ENCODE measurements at regions not wholly inside any gene's neighbourhood (a gene's known extent, or its start where the extent isn't known, plus 50 kb on each side); places are given as distances from the start of the nearest gene placed in this dataset.

DNA sequence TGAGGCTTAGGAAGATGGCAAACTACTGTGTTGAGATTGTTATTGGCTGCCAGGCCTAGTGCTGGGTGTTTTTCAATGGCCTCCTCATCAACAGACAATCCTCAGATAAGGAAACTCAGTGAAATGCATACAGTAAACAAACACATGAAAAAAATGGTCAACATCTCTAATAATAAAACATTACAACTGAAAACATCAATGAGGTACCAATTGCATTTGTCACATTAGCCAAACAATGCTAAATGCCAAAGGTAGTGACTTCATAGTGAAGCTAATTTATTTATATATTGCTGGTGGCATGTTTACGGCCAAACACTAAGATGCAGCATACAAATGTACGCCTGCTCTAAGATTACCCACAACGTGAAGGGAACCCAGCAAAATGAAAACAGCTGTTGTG is 224.0 kb upstream of the UBL3 start:
- no peak for ATAC-seq
- no peaks in the 10 kb centered on the region for H3K4me1 ChIP-seq
- intact Hi-C loops (cut with DNase I), result no loop called here
- TF ChIP-seq, protein P1, sequence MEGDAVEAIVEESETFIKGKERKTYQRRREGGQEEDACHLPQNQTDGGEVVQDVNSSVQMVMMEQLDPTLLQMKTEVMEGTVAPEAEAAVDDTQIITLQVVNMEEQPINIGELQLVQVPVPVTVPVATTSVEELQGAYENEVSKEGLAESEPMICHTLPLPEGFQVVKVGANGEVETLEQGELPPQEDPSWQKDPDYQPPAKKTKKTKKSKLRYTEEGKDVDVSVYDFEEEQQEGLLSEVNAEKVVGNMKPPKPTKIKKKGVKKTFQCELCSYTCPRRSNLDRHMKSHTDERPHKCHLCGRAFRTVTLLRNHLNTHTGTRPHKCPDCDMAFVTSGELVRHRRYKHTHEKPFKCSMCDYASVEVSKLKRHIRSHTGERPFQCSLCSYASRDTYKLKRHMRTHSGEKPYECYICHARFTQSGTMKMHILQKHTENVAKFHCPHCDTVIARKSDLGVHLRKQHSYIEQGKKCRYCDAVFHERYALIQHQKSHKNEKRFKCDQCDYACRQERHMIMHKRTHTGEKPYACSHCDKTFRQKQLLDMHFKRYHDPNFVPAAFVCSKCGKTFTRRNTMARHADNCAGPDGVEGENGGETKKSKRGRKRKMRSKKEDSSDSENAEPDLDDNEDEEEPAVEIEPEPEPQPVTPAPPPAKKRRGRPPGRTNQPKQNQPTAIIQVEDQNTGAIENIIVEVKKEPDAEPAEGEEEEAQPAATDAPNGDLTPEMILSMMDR (IDR thresholded peaks at IDR 0.05), result no peak
- no peak overlapping the region for H3K4me3 ChIP-seq
- no peaks in the 10 kb centered on the region for H3K9me3 ChIP-seq
- H3K27ac ChIP-seq, result no peak overlapping the region
- H3K36me3 ChIP-seq, result no peaks in the 10 kb centered on the region
- no peaks in the 10 kb centered on the region for H3K27me3 ChIP-seq
- no peak for DNase-seq

DNA sequence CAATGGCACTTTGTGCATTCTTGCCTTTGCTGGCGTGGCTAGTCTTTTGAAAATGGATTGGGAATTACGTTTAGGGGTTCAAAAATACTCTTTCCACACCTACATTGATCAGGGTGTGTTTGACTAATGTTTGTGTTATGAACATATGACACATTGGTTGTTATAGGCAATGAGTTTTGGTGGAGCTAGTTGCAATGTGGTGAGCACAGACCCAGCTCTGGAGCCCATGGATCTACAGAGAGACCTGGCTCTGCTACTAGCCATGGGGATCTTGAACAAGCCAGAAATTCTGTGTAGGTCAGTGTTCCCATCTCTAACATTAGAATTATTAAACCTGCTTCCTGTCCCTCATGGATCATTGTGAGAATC is 222.4 kb upstream of the UBL3 start:
- no peak overlapping the region for H3K27ac ChIP-seq
- H3K4me3 ChIP-seq, result no peak overlapping the region
- H3K36me3 ChIP-seq, result no peaks in the 10 kb centered on the region
- DNase-seq, result no peak
- no peaks in the 10 kb centered on the region for H3K9me3 ChIP-seq
- ATAC-seq, result no peak
- intact Hi-C loops (cut with DNase I), result no loop called here
- no peaks in the 10 kb centered on the region for H3K4me1 ChIP-seq
- no peaks in the 10 kb centered on the region for H3K27me3 ChIP-seq
- TF ChIP-seq, protein P1 (IDR thresholded peaks at IDR 0.05), result no peak

DNA sequence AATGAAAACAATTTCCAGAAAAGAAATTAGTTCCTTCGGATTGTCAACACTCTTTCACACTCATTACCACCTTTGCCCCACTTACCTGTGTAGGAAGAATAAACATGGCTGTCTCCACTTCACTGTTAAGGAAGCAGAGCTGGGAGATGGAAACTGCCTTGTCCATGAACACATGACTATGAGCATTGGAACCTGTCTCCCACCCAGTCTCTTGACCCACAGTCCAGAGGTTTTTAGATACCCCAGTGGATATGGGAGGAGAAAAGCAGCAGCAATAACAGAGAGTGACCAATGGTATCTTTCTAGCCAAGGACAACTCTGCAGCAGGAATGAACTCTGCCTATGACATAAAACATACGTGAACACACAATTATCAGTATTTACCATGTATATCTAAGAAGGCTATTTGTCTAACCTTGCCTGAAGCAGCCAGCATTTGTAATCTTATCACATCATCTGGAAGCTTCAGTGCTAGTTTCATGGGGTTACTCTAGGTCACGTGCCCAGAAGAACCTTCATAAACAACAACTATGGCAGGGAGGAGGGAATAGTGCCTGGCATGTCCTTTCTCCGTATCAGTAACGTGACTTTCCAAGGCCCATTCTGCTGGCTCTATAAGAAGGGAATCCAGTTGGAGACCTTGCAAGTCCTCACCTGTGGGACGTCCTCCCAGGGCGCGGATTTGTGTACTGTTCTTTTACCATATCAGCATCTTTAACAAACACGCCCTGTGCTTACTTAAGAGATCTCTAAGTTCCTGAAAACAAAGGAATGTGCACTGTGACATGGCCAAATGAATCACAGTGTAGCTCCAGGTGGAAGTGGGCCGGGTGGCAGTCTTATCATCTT is 221.8 kb upstream of the UBL3 start:
- peak; percentile 74 for DNase-seq

DNA sequence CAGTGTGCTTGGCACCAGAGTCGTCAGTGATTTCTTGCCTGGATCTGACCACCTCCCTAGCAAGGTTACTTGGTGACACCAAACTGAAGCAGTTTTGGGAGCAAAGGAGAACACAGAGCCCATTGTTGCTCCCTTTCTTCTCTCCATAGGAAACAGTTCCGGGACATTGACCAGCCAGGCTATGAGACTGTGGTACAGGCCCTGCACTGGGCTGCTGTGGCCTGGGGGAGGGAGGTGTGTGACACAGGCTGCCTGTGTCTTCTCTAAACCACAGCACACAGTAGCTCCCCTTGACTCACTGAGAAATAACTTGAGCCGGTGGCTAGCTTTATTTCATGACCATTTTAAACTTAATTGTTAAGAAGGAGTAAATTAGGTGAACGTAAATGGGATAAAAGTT is 214.8 kb upstream of the UBL3 start:
- Histone ChIP-seq H3K4me1 (no peaks in the 10 kb centered on the region), H3K4me3 (no peak overlapping the region), H3K36me3 (no peaks in the 10 kb centered on the region), H3K27me3 (no peaks in the 10 kb centered on the region), H3K27ac (no peak overlapping the region), H3K9me3 (no peaks in the 10 kb centered on the region)
- intact Hi-C loops (cut with DNase I), result no loop called here
- TF ChIP-seq, protein P1 (IDR thresholded peaks at IDR 0.05), result no peak
- DNase-seq (no peak), ATAC-seq (no peak)

More for the DNA sequence above, 221.8 kb upstream of the UBL3 start:
- Histone ChIP-seq H3K36me3 (no peaks in the 10 kb centered on the region), H3K27me3 (no peaks in the 10 kb centered on the region), H3K27ac (no peak overlapping the region), H3K4me3 (no peak overlapping the region), H3K9me3 (no peaks in the 10 kb centered on the region), H3K4me1 (no peaks in the 10 kb centered on the region)
- ATAC-seq, result peak; percentile 96
- TF ChIP-seq, protein P1 (IDR thresholded peaks at IDR 0.05), result no peak
- intact Hi-C loops (cut with DNase I), result no loop called here

DNA sequence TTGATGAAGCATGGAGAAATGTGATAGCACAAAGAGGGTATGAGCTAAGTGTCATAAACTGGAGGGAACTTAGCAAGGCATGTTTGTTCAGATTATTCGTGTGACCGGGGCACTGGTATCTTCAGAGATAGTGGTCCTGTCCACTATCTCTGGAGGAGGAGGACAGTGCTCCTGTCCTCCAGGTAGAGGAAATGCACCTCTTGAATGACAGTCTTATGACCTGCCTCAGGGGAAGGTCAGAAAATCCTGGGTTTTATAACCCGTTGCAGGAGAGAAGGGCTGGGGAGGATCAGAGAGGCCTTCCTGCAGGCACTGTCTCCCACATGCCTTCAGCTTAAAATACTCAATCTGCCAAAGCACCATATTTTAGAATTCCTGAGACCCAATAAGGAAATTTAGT is 213.5 kb upstream of the UBL3 start:
- no peaks in the 10 kb centered on the region for H3K9me3 ChIP-seq
- DNase-seq, result no peak
- no peak for ATAC-seq
- intact Hi-C loops (cut with DNase I), result no loop called here
- H3K27me3 ChIP-seq, result no peaks in the 10 kb centered on the region
- H3K27ac ChIP-seq, result no peak overlapping the region
- no peak overlapping the region for H3K4me3 ChIP-seq
- no peaks in the 10 kb centered on the region for H3K4me1 ChIP-seq
- H3K36me3 ChIP-seq, result no peaks in the 10 kb centered on the region
- TF ChIP-seq, protein P1 (IDR thresholded peaks at IDR 0.05), result no peak

Data from upper lobe of right lung (tissue), 1 donor.